Kidney epithelial cell (primary cell): ENCODE measurements at regions not wholly inside any gene's neighbourhood (a gene's known extent, or its start where the extent isn't known, plus 50 kb on each side); places are given as distances from the start of the nearest gene placed in this dataset.

Experiments
- DNase-seq: peaks from one replicate; pipeline ENCODE4 v3.0.0-alpha.2; 2010; ENCODE audit warnings: low read depth
- H3K27me3 ChIP-seq: 2 replicates; pipeline ENCODE4 v1.6.0; 2011; ENCODE audit warnings: low read length; ENCODE audit not compliant: control insufficient read depth, insufficient read depth
- H3K36me3 ChIP-seq: 2 replicates; pipeline ENCODE4 v1.5.1; 2011; ENCODE audit warnings: low read length; ENCODE audit not compliant: control insufficient read depth, insufficient read depth
- H3K4me3 ChIP-seq: 2 replicates; pipeline ENCODE4 v1.5.1; 2011; ENCODE audit warnings: low read depth, mild to moderate bottlenecking, control low read depth, low read length
- CTCF ChIP-seq: IDR thresholded peaks from 2 replicates; pipeline ENCODE4 v1.5.1; 2011; ENCODE audit warnings: mild to moderate bottlenecking, moderate library complexity, low read length, control low read depth, inconsistent platforms; ENCODE audit not compliant: insufficient read depth, poor library complexity, severe bottlenecking

GRCh38 chr11:29584342-29584741, 432.5 kb downstream of the KCNA4 start:
- Histone ChIP-seq H3K36me3 (no peaks in the 10 kb centered on the region), H3K4me3 (no peak overlapping the region), H3K27me3 (no peaks in the 10 kb centered on the region)
- no peak for DNase-seq
- TF ChIP-seq CTCF: no peak

GRCh38 chr11:29578806-29579205, 438.0 kb downstream of the KCNA4 start:
- TF ChIP-seq CTCF: no peak
- no peak for DNase-seq
- H3K36me3 ChIP-seq: no peaks in the 10 kb centered on the region
- H3K4me3 ChIP-seq: no peak overlapping the region
- H3K27me3 ChIP-seq: no peaks in the 10 kb centered on the region

GRCh38 chr11:29564486-29564885, 452.3 kb downstream of the KCNA4 start:
- no peaks in the 10 kb centered on the region for H3K36me3 ChIP-seq
- TF ChIP-seq CTCF: no peak
- H3K4me3 ChIP-seq: no peak overlapping the region
- no peak for DNase-seq
- no peaks in the 10 kb centered on the region for H3K27me3 ChIP-seq

- Histone ChIP-seq H3K4me3 (no peak overlapping the region), H3K36me3 (no peaks in the 10 kb centered on the region), H3K27me3 (no peaks in the 10 kb centered on the region)
- no peak for TF ChIP-seq CTCF
- DNase-seq: no peak
These were observed 454.6 kb downstream of the KCNA4 start for GRCh38 chr11:29562183-29562582.

- Histone ChIP-seq H3K36me3 (no peaks in the 10 kb centered on the region), H3K27me3 (no peaks in the 10 kb centered on the region), H3K4me3 (no peak overlapping the region)
- TF ChIP-seq CTCF: no peak
- no peak for DNase-seq
These were observed 462.8 kb downstream of the KCNA4 start for GRCh38 chr11:29553990-29554389.

- TF ChIP-seq CTCF: no peak
- Histone ChIP-seq H3K4me3 (no peak overlapping the region), H3K27me3 (no peaks in the 10 kb centered on the region), H3K36me3 (no peaks in the 10 kb centered on the region)
- no peak for DNase-seq
These were observed 478.3 kb downstream of the KCNA4 start for GRCh38 chr11:29538339-29539036.
